ENCODE measurements at regions not wholly inside any gene's neighbourhood (a gene's known extent, or its start where the extent isn't known, plus 50 kb on each side); places are given as distances from the start of the nearest gene placed in this dataset.

DNA sequence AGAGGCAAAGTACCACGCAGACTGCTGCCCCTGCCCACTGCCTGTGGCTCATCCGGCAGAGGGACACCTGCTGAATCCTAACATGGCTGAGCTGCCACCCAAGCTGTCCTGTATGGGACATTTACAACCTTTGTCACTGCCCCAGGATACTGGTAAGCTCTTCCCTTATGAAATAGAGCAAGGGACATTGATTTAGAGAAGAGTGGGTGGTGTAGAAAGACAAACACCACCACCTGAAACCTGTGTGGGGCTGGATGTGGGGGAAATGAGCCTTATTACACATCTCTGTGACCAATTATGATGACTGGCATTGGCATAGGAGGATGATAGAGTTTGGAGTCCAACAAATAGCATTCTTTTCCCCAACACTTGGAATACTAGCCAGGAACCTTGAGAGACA lies 81.2 kb upstream of the GZMB start:
- no peak overlapping the region for H3K27ac Mint-ChIP-seq
- CTCF ChIA-PET (ENCODE audit: partially characterized antibody) = interaction anchor here (1.2 to 1.6 kb wide), 2 partner anchors 13 to 417 kb away, joined by 3 to 4 read pairs; no protein-coding TSS in a partner anchor

DNA sequence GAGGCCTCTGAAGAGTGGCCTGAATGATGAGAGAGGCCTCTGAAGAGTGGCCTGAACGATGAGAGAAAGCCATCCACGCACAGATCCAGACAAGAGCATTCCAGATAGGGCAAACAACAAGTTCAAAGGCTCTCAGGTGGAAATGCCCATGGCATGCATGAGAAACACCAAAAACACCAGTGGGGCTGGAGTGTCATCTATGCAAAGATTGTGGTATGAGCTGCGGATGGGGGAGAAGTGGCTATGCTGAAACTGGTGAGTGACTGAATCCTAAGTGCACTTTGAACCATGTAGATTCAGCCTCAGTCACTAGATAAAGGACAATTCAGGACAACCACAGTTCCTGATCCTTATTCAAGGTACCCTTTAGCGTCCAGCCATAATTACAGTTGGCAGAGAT lies 79.4 kb upstream of the GZMB start:
- ChIA-PET POLR2A (ENCODE audit: partially characterized antibody) (no interaction called here), CTCF (ENCODE audit: partially characterized antibody) (interaction anchor here (1.9 to 4.9 kb wide), 2 partner anchors 9 to 420 kb away, joined by 5 to 55 read pairs; no protein-coding TSS in a partner anchor)
- H3K9me3 Mint-ChIP-seq = no peaks in the 10 kb centered on the region
- Histone ChIP-seq H3K9me3 (ENCODE audit: control insufficient read depth in 1 of 2, low read length in 2 of 2) (no peaks in the 10 kb centered on the region), H3K4me3 (ENCODE audit: low read length in 2 of 2) (no peak overlapping the region), H3K27ac (ENCODE audit: low read depth, low read length) (no peak overlapping the region), H3K4me1 (ENCODE audit: insufficient read depth, low read length) (peaks cover 4% of the 10 kb centered on the region), H3K27me3 (ENCODE audit: insufficient read depth, low read length) (no peaks in the 10 kb centered on the region), H3K36me3 (ENCODE audit: insufficient read depth, low read length) (no peaks in the 10 kb centered on the region)
- no peaks in the 10 kb centered on the region for H3K36me3 Mint-ChIP-seq
- DNase-seq = no peak
- no peaks in the 10 kb centered on the region for H3K4me1 Mint-ChIP-seq
- intact Hi-C loops (cut with micrococcal nuclease) = no loop called here
- H3K4me3 Mint-ChIP-seq = no peak overlapping the region
- no peak overlapping the region for H3K27ac Mint-ChIP-seq
- H3K27me3 Mint-ChIP-seq = peaks cover 5 to 7% of the 10 kb centered on the region in 2 donors

More for the DNA sequence above, 81.2 kb upstream of the GZMB start:
- H3K27me3 ChIP-seq (ENCODE audit: insufficient read depth, low read length) = no peaks in the 10 kb centered on the region
- no peaks in the 10 kb centered on the region for H3K4me1 Mint-ChIP-seq
- H3K9me3 Mint-ChIP-seq = no peaks in the 10 kb centered on the region
- H3K27ac ChIP-seq (ENCODE audit: low read depth, low read length) = no peak overlapping the region
- POLR2A ChIA-PET (ENCODE audit: partially characterized antibody) = no interaction called here
- H3K9me3 ChIP-seq (ENCODE audit: control insufficient read depth in 1 of 2, low read length in 2 of 2) = no peaks in the 10 kb centered on the region
- no peak overlapping the region for H3K4me3 Mint-ChIP-seq
- DNase-seq = no peak
- intact Hi-C loops (cut with micrococcal nuclease) = no loop called here
- no peaks in the 10 kb centered on the region for H3K36me3 ChIP-seq (ENCODE audit: insufficient read depth, low read length)
- no peaks in the 10 kb centered on the region for H3K36me3 Mint-ChIP-seq
- peaks cover 4% of the 10 kb centered on the region for H3K4me1 ChIP-seq (ENCODE audit: insufficient read depth, low read length)
- H3K4me3 ChIP-seq (ENCODE audit: low read length in 2 of 2) = no peak overlapping the region
- peaks cover 5 to 7% of the 10 kb centered on the region in 2 donors for H3K27me3 Mint-ChIP-seq

DNA sequence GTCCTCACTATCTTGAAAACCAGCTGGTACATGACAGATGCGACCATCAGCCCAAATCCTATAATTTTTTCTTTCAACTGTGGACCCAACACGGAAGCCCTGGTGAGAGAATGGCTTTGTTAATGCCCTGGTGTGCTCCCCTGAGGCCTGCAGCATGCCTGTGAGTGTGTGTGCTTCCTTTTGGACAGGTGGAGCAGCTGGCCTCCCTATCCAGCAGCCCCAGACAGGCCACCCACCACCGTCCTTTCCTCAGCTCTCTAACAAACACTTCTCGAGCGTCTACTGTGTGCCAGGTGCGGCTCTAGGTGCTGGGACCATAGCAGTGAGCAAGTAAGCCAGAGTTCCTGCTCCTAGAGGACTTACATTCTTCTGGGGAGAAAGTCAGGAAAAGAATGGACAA lies 78.9 kb upstream of the GZMB start:
- POLR2A ChIA-PET (ENCODE audit: partially characterized antibody) = no interaction called here
- H3K36me3 Mint-ChIP-seq = no peaks in the 10 kb centered on the region
- no peaks in the 10 kb centered on the region for H3K9me3 Mint-ChIP-seq
- Histone ChIP-seq H3K36me3 (ENCODE audit: insufficient read depth, low read length) (no peaks in the 10 kb centered on the region), H3K27me3 (ENCODE audit: insufficient read depth, low read length) (no peaks in the 10 kb centered on the region), H3K4me1 (ENCODE audit: insufficient read depth, low read length) (peaks cover 4% of the 10 kb centered on the region), H3K9me3 (ENCODE audit: control insufficient read depth in 1 of 2, low read length in 2 of 2) (no peaks in the 10 kb centered on the region), H3K27ac (ENCODE audit: low read depth, low read length) (no peak overlapping the region), H3K4me3 (ENCODE audit: low read length in 2 of 2) (no peak overlapping the region)
- no peak overlapping the region for H3K27ac Mint-ChIP-seq
- intact Hi-C loops (cut with micrococcal nuclease) = no loop called here
- DNase-seq = no peak
- no peaks in the 10 kb centered on the region for H3K4me1 Mint-ChIP-seq
- CTCF ChIA-PET (ENCODE audit: partially characterized antibody) = interaction anchor here (1.9 to 4.9 kb wide), 2 partner anchors 9 to 421 kb away, joined by 5 to 55 read pairs; no protein-coding TSS in a partner anchor
- H3K27me3 Mint-ChIP-seq = peaks cover 5 to 7% of the 10 kb centered on the region in 2 donors
- H3K4me3 Mint-ChIP-seq = no peak overlapping the region

DNA sequence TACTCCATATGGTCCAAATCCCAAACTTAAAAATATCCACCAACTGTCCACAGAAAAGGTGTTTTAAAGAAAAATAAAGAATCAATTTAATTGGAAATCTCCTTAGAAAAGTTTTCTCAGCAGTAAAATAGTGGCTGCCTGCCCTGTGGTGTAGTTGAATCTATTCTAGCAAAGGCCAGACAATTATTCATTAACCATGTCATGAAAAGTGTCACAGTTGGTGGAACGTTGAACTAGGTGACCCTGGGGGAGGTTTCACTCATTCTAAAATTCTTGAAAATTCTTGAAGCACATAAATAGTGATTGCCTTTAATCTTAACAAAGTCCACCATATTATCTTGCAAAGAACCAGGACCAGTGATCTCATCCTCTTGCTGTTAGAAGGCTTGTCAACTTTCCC lies 78.4 kb upstream of the GZMB start:
- CTCF ChIA-PET (ENCODE audit: partially characterized antibody) = interaction anchor here (1.3 to 4.9 kb wide), 4 partner anchors 8 to 421 kb away, joined by 3 to 55 read pairs (median 4); no protein-coding TSS in a partner anchor
- Mint-ChIP-seq H3K4me1 (no peaks in the 10 kb centered on the region), H3K9me3 (no peaks in the 10 kb centered on the region), H3K27me3 (peaks cover 5 to 7% of the 10 kb centered on the region in 2 donors), H3K27ac (no peak overlapping the region), H3K4me3 (no peak overlapping the region), H3K36me3 (no peaks in the 10 kb centered on the region)
- POLR2A ChIA-PET (ENCODE audit: partially characterized antibody) = no interaction called here
- no peak overlapping the region for H3K27ac ChIP-seq (ENCODE audit: low read depth, low read length)
- H3K4me3 ChIP-seq (ENCODE audit: low read length in 2 of 2) = no peak overlapping the region
- no peaks in the 10 kb centered on the region for H3K9me3 ChIP-seq (ENCODE audit: control insufficient read depth in 1 of 2, low read length in 2 of 2)
- peaks cover 4% of the 10 kb centered on the region for H3K4me1 ChIP-seq (ENCODE audit: insufficient read depth, low read length)
- no peaks in the 10 kb centered on the region for H3K36me3 ChIP-seq (ENCODE audit: insufficient read depth, low read length)
- no peak for DNase-seq
- no peaks in the 10 kb centered on the region for H3K27me3 ChIP-seq (ENCODE audit: insufficient read depth, low read length)
- intact Hi-C loops (cut with micrococcal nuclease) = no loop called here

DNA sequence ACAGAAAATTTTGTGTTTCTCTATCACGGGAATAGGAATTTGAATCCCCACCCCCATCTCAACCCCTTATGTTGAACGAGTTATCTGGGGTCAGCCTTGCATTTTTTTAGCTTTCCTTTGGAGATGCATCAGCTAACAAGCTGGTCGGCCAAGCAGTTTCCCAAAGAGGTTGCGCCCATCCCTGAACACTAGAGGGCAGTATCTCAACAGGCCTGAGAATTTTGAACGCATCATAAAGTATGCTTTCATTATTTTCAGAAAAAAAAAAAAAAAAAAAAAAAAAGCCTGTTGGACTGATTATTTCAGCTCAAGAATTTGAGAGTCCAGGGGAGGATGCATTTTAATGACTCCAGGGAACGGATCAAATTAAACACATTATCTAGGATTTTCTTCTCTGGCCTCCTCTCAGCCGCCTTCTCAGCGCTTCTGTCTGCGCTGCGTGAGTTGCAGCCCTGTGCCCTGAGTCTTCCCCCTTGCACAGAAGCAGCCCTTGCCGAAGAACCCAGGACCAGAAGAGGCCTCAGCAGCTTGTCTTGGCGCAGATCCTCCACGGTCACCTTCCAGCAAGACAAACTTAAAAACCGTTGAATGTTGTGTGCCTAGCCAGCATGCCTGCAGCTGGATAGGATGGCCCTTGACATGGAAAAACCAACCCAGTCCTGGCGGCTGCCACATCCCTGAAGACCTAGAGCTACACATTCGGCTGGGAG lies 76.6 kb upstream of the GZMB start:
- Mint-ChIP-seq H3K36me3 (no peaks in the 10 kb centered on the region), H3K4me1 (no peaks in the 10 kb centered on the region), H3K9me3 (no peaks in the 10 kb centered on the region), H3K27me3 (peaks cover 2 to 6% of the 10 kb centered on the region in 2 donors), H3K27ac (peak overlapping the region in 1 of 7 donors; percentile 49), H3K4me3 (no peak overlapping the region)
- no peak overlapping the region for H3K27ac ChIP-seq (ENCODE audit: low read depth, low read length)
- POLR2A ChIA-PET (ENCODE audit: partially characterized antibody) = interaction anchor here (0.6 to 1.8 kb wide), 2 partner anchors 18 to 56 kb away, joined by 3 to 9 read pairs; no protein-coding TSS in a partner anchor
- DNase-seq = peak; percentile 26 to 53 (median 47)
- CTCF ChIA-PET (ENCODE audit: partially characterized antibody) = interaction anchor here (0.6 to 4.9 kb wide), 34 partner anchors 9 to 796 kb away, joined by 3 to 55 read pairs (median 4); partner anchors contain the start of gene ADCY4
- no peaks in the 10 kb centered on the region for H3K9me3 ChIP-seq (ENCODE audit: control insufficient read depth in 1 of 2, low read length in 2 of 2)
- no peak overlapping the region for H3K4me3 ChIP-seq (ENCODE audit: low read length in 2 of 2)
- intact Hi-C loops (cut with micrococcal nuclease) = loop anchor here (1.0 to 2.0 kb wide), 2 partner anchors 18 to 422 kb away; no protein-coding TSS in a partner anchor
- no peaks in the 10 kb centered on the region for H3K36me3 ChIP-seq (ENCODE audit: insufficient read depth, low read length)
- H3K4me1 ChIP-seq (ENCODE audit: insufficient read depth, low read length) = peaks cover 4% of the 10 kb centered on the region
- no peaks in the 10 kb centered on the region for H3K27me3 ChIP-seq (ENCODE audit: insufficient read depth, low read length)

- Histone ChIP-seq H3K27me3 (ENCODE audit: insufficient read depth, low read length) (no peaks in the 10 kb centered on the region), H3K4me3 (ENCODE audit: low read length in 2 of 2) (no peak overlapping the region), H3K9me3 (ENCODE audit: control insufficient read depth in 1 of 2, low read length in 2 of 2) (no peaks in the 10 kb centered on the region), H3K27ac (ENCODE audit: low read depth, low read length) (no peak overlapping the region), H3K4me1 (ENCODE audit: insufficient read depth, low read length) (peaks cover 4% of the 10 kb centered on the region), H3K36me3 (ENCODE audit: insufficient read depth, low read length) (no peaks in the 10 kb centered on the region)
- Mint-ChIP-seq H3K4me3 (no peak overlapping the region), H3K4me1 (no peaks in the 10 kb centered on the region), H3K27ac (peak overlapping the region in 1 of 7 donors; percentile 19), H3K9me3 (no peaks in the 10 kb centered on the region), H3K36me3 (no peaks in the 10 kb centered on the region), H3K27me3 (peaks cover 3 to 4% of the 10 kb centered on the region in 2 donors)
- DNase-seq = no peak
- ChIA-PET CTCF (ENCODE audit: partially characterized antibody) (interaction anchor here (1.2 to 4.9 kb wide), 5 partner anchors 8 to 425 kb away, joined by 4 to 55 read pairs (median 27); no protein-coding TSS in a partner anchor), POLR2A (ENCODE audit: partially characterized antibody) (interaction anchor here (1.3 to 1.8 kb wide), 2 partner anchors 9 to 16 kb away, joined by 3 to 9 read pairs; no protein-coding TSS in a partner anchor)
- intact Hi-C loops (cut with micrococcal nuclease) = no loop called here
Measured at GRCh38 chr14:24708684-24709083, 74.7 kb upstream of the GZMB start.

- Mint-ChIP-seq H3K27me3 (peaks cover 0 to 3% of the 10 kb centered on the region in 2 donors), H3K4me1 (no peaks in the 10 kb centered on the region), H3K27ac (no peak overlapping the region), H3K4me3 (no peak overlapping the region), H3K36me3 (no peaks in the 10 kb centered on the region), H3K9me3 (no peaks in the 10 kb centered on the region)
- Histone ChIP-seq H3K9me3 (ENCODE audit: control insufficient read depth in 1 of 2, low read length in 2 of 2) (no peaks in the 10 kb centered on the region), H3K27ac (ENCODE audit: low read depth, low read length) (no peak overlapping the region), H3K27me3 (ENCODE audit: insufficient read depth, low read length) (no peaks in the 10 kb centered on the region), H3K4me3 (ENCODE audit: low read length in 2 of 2) (no peak overlapping the region), H3K4me1 (ENCODE audit: insufficient read depth, low read length) (peaks cover 4% of the 10 kb centered on the region), H3K36me3 (ENCODE audit: insufficient read depth, low read length) (no peaks in the 10 kb centered on the region)
- DNase-seq = no peak
- ChIA-PET CTCF (ENCODE audit: partially characterized antibody) (no interaction called here), POLR2A (ENCODE audit: partially characterized antibody) (no interaction called here)
- intact Hi-C loops (cut with micrococcal nuclease) = no loop called here
Measured at GRCh38 chr14:24706351-24706750, 72.4 kb upstream of the GZMB start.

All from CD4-positive, alpha-beta memory T cell (primary cell).